ENCODE measurements at regions not wholly inside any gene's neighbourhood (a gene's known extent, or its start where the extent isn't known, plus 50 kb on each side); places are given as distances from the start of the nearest gene placed in this dataset.

DNA sequence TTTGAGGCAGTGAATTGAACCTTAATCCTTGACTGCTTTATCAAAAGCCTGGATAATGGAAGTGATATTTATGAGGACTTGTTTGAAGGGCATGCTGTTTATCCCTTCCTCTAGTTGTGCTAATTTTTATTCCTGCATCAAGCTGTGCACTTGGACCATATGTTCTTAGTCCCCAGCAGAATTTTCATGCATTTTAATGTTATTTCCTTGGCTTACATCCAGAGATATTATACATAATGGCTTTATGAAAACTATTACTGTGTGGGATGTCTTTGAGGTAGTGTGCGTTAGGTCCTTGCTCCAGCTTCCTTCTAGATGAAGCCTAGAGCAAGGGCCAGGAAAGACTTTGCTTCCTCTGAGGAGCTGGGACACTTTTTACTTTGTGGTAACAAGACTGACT is 378.4 kb downstream of the LPIN1 start:
- no peak for DNase-seq (ENCODE audit: low read depth, low spot score)
- no peak overlapping the region for H3K27ac ChIP-seq (ENCODE audit: low read length)
- no peaks in the 10 kb centered on the region for H3K36me3 ChIP-seq (ENCODE audit: control insufficient read depth, insufficient read depth, low read length)
- H3K9me3 ChIP-seq (ENCODE audit: control insufficient read depth, insufficient read depth, low read length), result no peaks in the 10 kb centered on the region
- no peak overlapping the region for H3K4me3 ChIP-seq (ENCODE audit: low read length)
- H3K27me3 ChIP-seq (ENCODE audit: control insufficient read depth, insufficient read depth, low read length), result no peaks in the 10 kb centered on the region
- H3K4me1 ChIP-seq (ENCODE audit: control insufficient read depth, insufficient read depth, low read length), result no peaks in the 10 kb centered on the region
- no CpG with 5 or more reads among the region's 1 CpG for WGBS (ENCODE audit: insufficient coverage, insufficient read length)

DNA sequence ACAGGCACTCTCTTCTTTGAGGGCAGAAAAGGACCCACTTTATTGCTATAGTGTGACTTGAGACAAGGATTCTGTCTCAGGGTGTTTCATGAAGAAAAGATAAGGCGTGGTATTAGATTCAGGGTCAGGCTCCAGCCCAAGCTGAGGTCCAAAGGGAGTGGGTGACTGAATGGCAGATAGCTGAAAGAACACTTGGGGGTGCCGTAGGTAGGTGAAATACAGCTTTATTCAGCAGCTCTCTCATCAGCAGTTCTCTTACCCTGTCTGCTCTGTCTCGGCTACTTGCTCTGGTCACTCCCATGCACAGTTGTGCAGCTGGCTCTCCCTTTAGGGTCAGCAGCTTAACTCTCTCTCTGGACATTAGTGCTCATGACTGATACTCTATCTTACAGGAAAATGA is 379.9 kb downstream of the LPIN1 start:
- Histone ChIP-seq H3K27me3 (ENCODE audit: control insufficient read depth, insufficient read depth, low read length) (no peaks in the 10 kb centered on the region), H3K9me3 (ENCODE audit: control insufficient read depth, insufficient read depth, low read length) (no peaks in the 10 kb centered on the region), H3K36me3 (ENCODE audit: control insufficient read depth, insufficient read depth, low read length) (no peaks in the 10 kb centered on the region), H3K4me1 (ENCODE audit: control insufficient read depth, insufficient read depth, low read length) (no peaks in the 10 kb centered on the region), H3K4me3 (ENCODE audit: low read length) (no peak overlapping the region), H3K27ac (ENCODE audit: low read length) (no peak overlapping the region)
- DNase-seq (ENCODE audit: low read depth, low spot score), result no peak
- WGBS (ENCODE audit: insufficient coverage, insufficient read length), result no CpG with 5 or more reads among the region's 3 CpGs

DNA sequence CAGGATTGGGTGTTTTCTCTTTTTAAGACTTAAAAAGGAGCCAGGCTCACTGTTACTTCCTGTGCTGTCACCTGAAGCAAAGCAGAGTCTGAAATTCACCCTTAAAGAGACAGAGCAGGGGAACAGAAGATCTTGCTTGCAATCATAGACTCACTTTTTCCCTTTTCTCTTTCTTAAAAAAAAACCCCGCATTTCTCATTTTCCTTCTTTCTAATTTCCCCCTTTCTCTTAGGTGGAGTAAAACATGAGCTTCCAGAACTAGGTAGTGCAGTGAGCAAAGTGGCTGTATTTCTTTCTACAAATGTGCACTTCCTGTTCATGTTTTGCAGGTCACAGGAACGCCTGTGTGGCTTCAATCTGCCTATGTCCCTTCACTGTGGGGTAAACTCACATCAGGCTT is 381.2 kb downstream of the LPIN1 start:
- no peak overlapping the region for H3K4me3 ChIP-seq (ENCODE audit: low read length)
- H3K36me3 ChIP-seq (ENCODE audit: control insufficient read depth, insufficient read depth, low read length), result no peaks in the 10 kb centered on the region
- H3K4me1 ChIP-seq (ENCODE audit: control insufficient read depth, insufficient read depth, low read length), result no peaks in the 10 kb centered on the region
- WGBS (ENCODE audit: insufficient coverage, insufficient read length), result 100% methylated on average over 1 of the region's 2 CpGs
- no peak for DNase-seq (ENCODE audit: low read depth, low spot score)
- no peaks in the 10 kb centered on the region for H3K9me3 ChIP-seq (ENCODE audit: control insufficient read depth, insufficient read depth, low read length)
- no peaks in the 10 kb centered on the region for H3K27me3 ChIP-seq (ENCODE audit: control insufficient read depth, insufficient read depth, low read length)
- no peak overlapping the region for H3K27ac ChIP-seq (ENCODE audit: low read length)

DNA sequence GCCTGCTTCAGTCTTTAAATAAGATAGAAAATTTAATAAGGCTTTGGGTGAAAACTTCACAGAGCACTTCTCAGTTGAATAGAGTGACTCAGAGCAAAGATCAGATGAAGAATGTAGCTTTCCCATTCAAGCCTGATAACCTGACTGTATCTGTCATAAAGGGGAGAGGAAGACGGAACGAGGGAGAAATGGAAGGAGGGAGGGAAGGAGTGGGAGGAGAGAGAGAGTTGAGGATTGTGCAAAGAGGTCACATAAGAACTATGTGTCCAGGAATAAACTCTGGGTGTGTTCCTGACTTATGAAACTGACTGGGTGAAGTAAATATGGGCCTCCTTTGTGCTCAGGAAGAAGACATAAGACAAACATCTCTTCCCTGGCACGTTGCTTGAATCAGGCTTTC is 385.5 kb downstream of the LPIN1 start:
- H3K27me3 ChIP-seq (ENCODE audit: control insufficient read depth, insufficient read depth, low read length), result no peaks in the 10 kb centered on the region
- DNase-seq (ENCODE audit: low read depth, low spot score), result no peak
- WGBS (ENCODE audit: insufficient coverage, insufficient read length), result 100% methylated on average over 2 of the region's 3 CpGs
- H3K36me3 ChIP-seq (ENCODE audit: control insufficient read depth, insufficient read depth, low read length), result no peaks in the 10 kb centered on the region
- H3K4me1 ChIP-seq (ENCODE audit: control insufficient read depth, insufficient read depth, low read length), result no peaks in the 10 kb centered on the region
- H3K9me3 ChIP-seq (ENCODE audit: control insufficient read depth, insufficient read depth, low read length), result no peaks in the 10 kb centered on the region
- H3K27ac ChIP-seq (ENCODE audit: low read length), result no peak overlapping the region
- H3K4me3 ChIP-seq (ENCODE audit: low read length), result no peak overlapping the region

DNA sequence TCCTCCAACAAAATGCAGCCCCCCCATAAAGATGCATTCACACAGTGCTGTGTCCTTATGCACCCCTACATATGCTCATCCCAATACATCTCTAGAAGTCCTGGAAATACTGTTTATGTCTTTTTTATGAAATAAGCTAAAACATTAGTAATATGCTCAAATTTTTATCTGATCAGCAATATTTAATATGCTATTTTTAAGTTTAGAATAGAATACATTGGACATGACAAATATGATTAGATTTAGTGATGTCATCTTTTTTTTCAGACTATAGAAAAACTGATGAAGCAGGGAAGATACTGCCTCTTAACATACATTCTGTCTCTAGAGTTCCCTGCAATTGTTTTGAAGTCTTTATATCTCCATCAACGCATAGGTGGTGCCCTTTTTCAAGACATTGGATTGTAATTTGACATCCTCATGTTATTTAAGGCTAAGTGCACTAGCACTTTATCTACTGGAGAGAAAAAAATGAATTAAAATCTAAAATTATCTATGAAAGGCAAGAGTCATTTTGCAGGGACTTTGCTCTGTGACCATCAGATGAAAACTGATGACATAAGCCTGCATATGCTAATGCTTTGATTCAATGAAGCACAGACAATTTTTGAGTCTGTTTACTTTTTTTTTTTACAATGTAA is 395.3 kb downstream of the LPIN1 start:
- no peak overlapping the region for H3K4me3 ChIP-seq (ENCODE audit: low read length)
- H3K27ac ChIP-seq (ENCODE audit: low read length), result no peak overlapping the region
- no peak for DNase-seq (ENCODE audit: low read depth, low spot score)
- no peaks in the 10 kb centered on the region for H3K4me1 ChIP-seq (ENCODE audit: control insufficient read depth, insufficient read depth, low read length)
- no peaks in the 10 kb centered on the region for H3K36me3 ChIP-seq (ENCODE audit: control insufficient read depth, insufficient read depth, low read length)
- no peaks in the 10 kb centered on the region for H3K27me3 ChIP-seq (ENCODE audit: control insufficient read depth, insufficient read depth, low read length)
- H3K9me3 ChIP-seq (ENCODE audit: control insufficient read depth, insufficient read depth, low read length), result no peaks in the 10 kb centered on the region
- WGBS (ENCODE audit: insufficient coverage, insufficient read length), result no CpG with 5 or more reads among the region's 1 CpG

- H3K36me3 ChIP-seq (ENCODE audit: control insufficient read depth, insufficient read depth, low read length), result no peaks in the 10 kb centered on the region
- no peak overlapping the region for H3K27ac ChIP-seq (ENCODE audit: low read length)
- H3K27me3 ChIP-seq (ENCODE audit: control insufficient read depth, insufficient read depth, low read length), result no peaks in the 10 kb centered on the region
- no peaks in the 10 kb centered on the region for H3K9me3 ChIP-seq (ENCODE audit: control insufficient read depth, insufficient read depth, low read length)
- H3K4me1 ChIP-seq (ENCODE audit: control insufficient read depth, insufficient read depth, low read length), result no peaks in the 10 kb centered on the region
- WGBS (ENCODE audit: insufficient coverage, insufficient read length), result no CpG with 5 or more reads among the region's 6 CpGs
- no peak for DNase-seq (ENCODE audit: low read depth, low spot score)
- no peak overlapping the region for H3K4me3 ChIP-seq (ENCODE audit: low read length)
These were observed 405.3 kb downstream of the LPIN1 start for GRCh38 chr2:12151716-12152115.

DNA sequence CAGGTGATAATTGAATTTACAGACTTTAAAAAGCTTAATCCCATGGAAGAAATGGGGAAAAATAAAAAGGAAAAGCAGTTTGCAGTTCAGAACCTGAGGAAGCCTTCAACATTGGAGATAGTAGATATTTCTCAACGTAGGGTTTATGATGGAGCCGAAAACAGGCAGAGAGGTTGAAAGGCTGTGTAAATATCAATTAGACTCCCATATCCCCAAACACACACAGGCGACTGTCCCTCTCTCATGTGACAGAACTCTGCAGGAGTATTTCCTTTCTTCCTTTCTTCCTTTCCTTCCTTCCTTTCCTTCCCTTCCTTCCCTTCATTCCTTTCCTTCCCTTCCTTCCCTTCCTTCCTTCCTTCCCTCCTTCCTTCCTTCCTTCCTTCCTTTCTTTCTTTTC is 406.5 kb downstream of the LPIN1 start:
- no peaks in the 10 kb centered on the region for H3K27me3 ChIP-seq (ENCODE audit: control insufficient read depth, insufficient read depth, low read length)
- H3K4me3 ChIP-seq (ENCODE audit: low read length), result no peak overlapping the region
- no peaks in the 10 kb centered on the region for H3K4me1 ChIP-seq (ENCODE audit: control insufficient read depth, insufficient read depth, low read length)
- no CpG with 5 or more reads among the region's 3 CpGs for WGBS (ENCODE audit: insufficient coverage, insufficient read length)
- H3K36me3 ChIP-seq (ENCODE audit: control insufficient read depth, insufficient read depth, low read length), result no peaks in the 10 kb centered on the region
- no peak overlapping the region for H3K27ac ChIP-seq (ENCODE audit: low read length)
- DNase-seq (ENCODE audit: low read depth, low spot score), result no peak
- H3K9me3 ChIP-seq (ENCODE audit: control insufficient read depth, insufficient read depth, low read length), result no peaks in the 10 kb centered on the region

DNA sequence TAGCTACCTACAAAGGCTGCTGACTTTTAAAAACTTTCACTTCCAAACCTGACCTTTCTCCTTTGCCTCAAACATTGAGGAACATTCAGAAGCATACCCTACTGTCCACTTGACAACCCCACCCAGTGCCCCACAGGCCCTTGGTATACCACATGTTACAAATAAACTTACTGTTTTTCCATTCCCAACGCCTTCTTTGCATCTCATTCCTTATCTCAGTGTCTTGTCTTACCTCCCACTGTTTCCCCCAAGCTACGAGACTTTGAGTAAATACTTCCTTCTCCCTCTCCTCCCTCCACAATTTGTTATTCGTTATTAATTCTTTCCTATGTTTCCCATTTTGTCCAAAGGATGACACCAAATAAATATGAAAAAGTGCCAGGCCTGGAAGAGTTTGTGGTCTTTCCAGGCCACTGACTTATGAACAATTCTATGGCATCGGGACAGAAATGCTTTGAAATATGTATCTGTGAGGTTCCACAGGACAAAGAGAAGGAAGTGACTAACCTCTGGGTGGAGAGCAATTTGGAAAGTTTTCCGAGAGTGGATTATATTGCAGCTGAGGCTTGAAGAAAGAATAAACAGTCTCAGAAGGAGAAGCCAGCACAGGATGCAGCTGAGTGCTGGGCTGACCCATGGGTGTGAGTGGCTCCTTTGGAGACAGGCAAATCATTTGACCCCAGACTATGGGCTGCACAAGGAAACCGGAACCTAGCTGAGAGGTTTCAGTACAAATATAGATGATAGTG is 409.0 kb downstream of the LPIN1 start:
- Histone ChIP-seq H3K36me3 (ENCODE audit: control insufficient read depth, insufficient read depth, low read length) (no peaks in the 10 kb centered on the region), H3K9me3 (ENCODE audit: control insufficient read depth, insufficient read depth, low read length) (no peaks in the 10 kb centered on the region), H3K27me3 (ENCODE audit: control insufficient read depth, insufficient read depth, low read length) (no peaks in the 10 kb centered on the region), H3K27ac (ENCODE audit: low read length) (no peak overlapping the region), H3K4me1 (ENCODE audit: control insufficient read depth, insufficient read depth, low read length) (no peaks in the 10 kb centered on the region), H3K4me3 (ENCODE audit: low read length) (no peak overlapping the region)
- no CpG with 5 or more reads among the region's 6 CpGs for WGBS (ENCODE audit: insufficient coverage, insufficient read length)
- no peak for DNase-seq (ENCODE audit: low read depth, low spot score)

- no peaks in the 10 kb centered on the region for H3K27me3 ChIP-seq (ENCODE audit: control insufficient read depth, insufficient read depth, low read length)
- no peak for DNase-seq (ENCODE audit: low read depth, low spot score)
- no peak overlapping the region for H3K27ac ChIP-seq (ENCODE audit: low read length)
- no peaks in the 10 kb centered on the region for H3K36me3 ChIP-seq (ENCODE audit: control insufficient read depth, insufficient read depth, low read length)
- WGBS (ENCODE audit: insufficient coverage, insufficient read length), result no CpG with 5 or more reads among the region's 4 CpGs
- no peak overlapping the region for H3K4me3 ChIP-seq (ENCODE audit: low read length)
- no peaks in the 10 kb centered on the region for H3K9me3 ChIP-seq (ENCODE audit: control insufficient read depth, insufficient read depth, low read length)
- H3K4me1 ChIP-seq (ENCODE audit: control insufficient read depth, insufficient read depth, low read length), result no peaks in the 10 kb centered on the region
These were observed 409.9 kb downstream of the LPIN1 start for GRCh38 chr2:12156349-12156748.

- H3K27ac ChIP-seq (ENCODE audit: low read length), result no peak overlapping the region
- no peaks in the 10 kb centered on the region for H3K4me1 ChIP-seq (ENCODE audit: control insufficient read depth, insufficient read depth, low read length)
- H3K4me3 ChIP-seq (ENCODE audit: low read length), result no peak overlapping the region
- H3K36me3 ChIP-seq (ENCODE audit: control insufficient read depth, insufficient read depth, low read length), result no peaks in the 10 kb centered on the region
- WGBS (ENCODE audit: insufficient coverage, insufficient read length), result no CpG with 5 or more reads among the region's 1 CpG
- H3K27me3 ChIP-seq (ENCODE audit: control insufficient read depth, insufficient read depth, low read length), result no peaks in the 10 kb centered on the region
- DNase-seq (ENCODE audit: low read depth, low spot score), result no peak
- no peaks in the 10 kb centered on the region for H3K9me3 ChIP-seq (ENCODE audit: control insufficient read depth, insufficient read depth, low read length)
These were observed 414.7 kb downstream of the LPIN1 start for GRCh38 chr2:12161085-12161484.

Data from iPS DF 6.9 (cell line).